DND-41 (cell line): ENCODE measurements at regions not wholly inside any gene's neighbourhood (a gene's known extent, or its start where the extent isn't known, plus 50 kb on each side); places are given as distances from the start of the nearest gene placed in this dataset.

Source experiments
- CTCF ChIP-seq: IDR thresholded peaks from 2 replicates; pipeline ENCODE4 v1.5.1; 2012; ENCODE audit warnings: borderline replicate concordance, low read length, moderate library complexity, mild to moderate bottlenecking; ENCODE audit not compliant: poor library complexity, severe bottlenecking; ENCODE audit errors: extremely low read depth
- EZH2 ChIP-seq: IDR thresholded peaks from 3 replicates; pipeline ENCODE4 v1.6.1; 2012; ENCODE audit warnings: borderline replicate concordance, low read depth, mild to moderate bottlenecking, moderate library complexity, low read length, inconsistent platforms; ENCODE audit not compliant: severe bottlenecking

GRCh38 chr18:45519411-45520280 is 95.6 kb upstream of the SLC14A2 start:
- TF ChIP-seq CTCF (no peak), EZH2 (no peak)
